Adipocyte (in vitro differentiated cells): ENCODE measurements at regions not wholly inside any gene's neighbourhood (a gene's known extent, or its start where the extent isn't known, plus 50 kb on each side); places are given as distances from the start of the nearest gene placed in this dataset.

Source experiments
- DNase-seq: peaks from one replicate; pipeline ENCODE4 v3.0.0-alpha.2; 2015; ENCODE audit warnings: low read depth
- H3K27me3 ChIP-seq: replicated peaks from 2 replicates; pipeline ENCODE4 v1.7.0; 2013; ENCODE audit warnings: mild to moderate bottlenecking, low read length, moderate library complexity; ENCODE audit not compliant: control insufficient read depth, insufficient read depth
- H3K36me3 ChIP-seq: 2 replicates; pipeline ENCODE4 v1.7.0; 2013; ENCODE audit warnings: low read length, mild to moderate bottlenecking, moderate library complexity; ENCODE audit not compliant: control insufficient read depth, insufficient read depth, severe bottlenecking
- H3K4me1 ChIP-seq: 2 replicates; pipeline ENCODE4 v1.7.0; 2013; ENCODE audit warnings: mild to moderate bottlenecking, low read length, moderate library complexity; ENCODE audit not compliant: control insufficient read depth, insufficient read depth
- H3K4me3 ChIP-seq: 2 replicates; pipeline ENCODE4 v1.7.0; 2013; ENCODE audit warnings: mild to moderate bottlenecking, low read length, moderate library complexity
- H3K9ac ChIP-seq: 2 replicates; pipeline ENCODE4 v1.7.0; 2013; ENCODE audit warnings: mild to moderate bottlenecking, low read length, moderate library complexity
- H3K9me3 ChIP-seq: 2 replicates; pipeline ENCODE4 v1.7.0; 2013; ENCODE audit warnings: mild to moderate bottlenecking, low read length, moderate library complexity; ENCODE audit not compliant: control insufficient read depth

- peaks cover 33% of the 10 kb centered on the region for H3K4me1 ChIP-seq
- DNase-seq: no peak
- no peaks in the 10 kb centered on the region for H3K9me3 ChIP-seq
- no peaks in the 10 kb centered on the region for H3K36me3 ChIP-seq
- H3K9ac ChIP-seq: no peak overlapping the region
- H3K4me3 ChIP-seq: no peak overlapping the region
- H3K27me3 ChIP-seq: no peaks in the 10 kb centered on the region
Measured at GRCh38 chr3:64354956-64355355, 129.7 kb upstream of the PRICKLE2 start.

GRCh38 chr3:64354221-64354620, 129.0 kb upstream of the PRICKLE2 start:
- Histone ChIP-seq H3K9me3 (no peaks in the 10 kb centered on the region), H3K36me3 (no peaks in the 10 kb centered on the region), H3K9ac (no peak overlapping the region), H3K27me3 (no peaks in the 10 kb centered on the region), H3K4me1 (peaks cover 33% of the 10 kb centered on the region), H3K4me3 (no peak overlapping the region)
- no peak for DNase-seq

DNA sequence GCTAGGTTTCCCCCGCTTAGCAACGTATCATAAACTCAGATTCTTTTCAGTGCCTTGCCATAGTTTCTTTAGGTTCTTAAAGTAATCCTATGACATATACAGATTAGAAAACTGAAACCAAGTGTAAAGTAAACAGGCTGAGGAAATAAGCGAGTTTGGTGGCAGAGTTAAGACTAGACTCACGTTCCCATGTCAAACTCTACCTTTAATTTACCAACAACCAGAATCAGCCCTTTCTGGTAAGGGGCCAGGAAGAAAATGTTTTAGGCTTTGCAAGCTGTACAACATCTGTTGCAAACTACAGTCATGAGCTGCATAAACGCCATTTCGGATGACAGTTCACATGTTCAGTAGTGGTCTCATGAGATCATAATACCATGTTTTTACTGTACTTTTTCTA, 128.0 kb upstream of the PRICKLE2 start:
- no peak overlapping the region for H3K4me3 ChIP-seq
- no peaks in the 10 kb centered on the region for H3K27me3 ChIP-seq
- peaks cover 33% of the 10 kb centered on the region for H3K4me1 ChIP-seq
- H3K36me3 ChIP-seq: no peaks in the 10 kb centered on the region
- no peak overlapping the region for H3K9ac ChIP-seq
- H3K9me3 ChIP-seq: no peaks in the 10 kb centered on the region
- DNase-seq: peak; percentile 44

- H3K36me3 ChIP-seq: no peaks in the 10 kb centered on the region
- no peaks in the 10 kb centered on the region for H3K9me3 ChIP-seq
- no peaks in the 10 kb centered on the region for H3K27me3 ChIP-seq
- H3K4me3 ChIP-seq: no peak overlapping the region
- DNase-seq: no peak
- peaks cover 33% of the 10 kb centered on the region for H3K4me1 ChIP-seq
- no peak overlapping the region for H3K9ac ChIP-seq
Measured at GRCh38 chr3:64352639-64352992, 127.3 kb upstream of the PRICKLE2 start.

DNA sequence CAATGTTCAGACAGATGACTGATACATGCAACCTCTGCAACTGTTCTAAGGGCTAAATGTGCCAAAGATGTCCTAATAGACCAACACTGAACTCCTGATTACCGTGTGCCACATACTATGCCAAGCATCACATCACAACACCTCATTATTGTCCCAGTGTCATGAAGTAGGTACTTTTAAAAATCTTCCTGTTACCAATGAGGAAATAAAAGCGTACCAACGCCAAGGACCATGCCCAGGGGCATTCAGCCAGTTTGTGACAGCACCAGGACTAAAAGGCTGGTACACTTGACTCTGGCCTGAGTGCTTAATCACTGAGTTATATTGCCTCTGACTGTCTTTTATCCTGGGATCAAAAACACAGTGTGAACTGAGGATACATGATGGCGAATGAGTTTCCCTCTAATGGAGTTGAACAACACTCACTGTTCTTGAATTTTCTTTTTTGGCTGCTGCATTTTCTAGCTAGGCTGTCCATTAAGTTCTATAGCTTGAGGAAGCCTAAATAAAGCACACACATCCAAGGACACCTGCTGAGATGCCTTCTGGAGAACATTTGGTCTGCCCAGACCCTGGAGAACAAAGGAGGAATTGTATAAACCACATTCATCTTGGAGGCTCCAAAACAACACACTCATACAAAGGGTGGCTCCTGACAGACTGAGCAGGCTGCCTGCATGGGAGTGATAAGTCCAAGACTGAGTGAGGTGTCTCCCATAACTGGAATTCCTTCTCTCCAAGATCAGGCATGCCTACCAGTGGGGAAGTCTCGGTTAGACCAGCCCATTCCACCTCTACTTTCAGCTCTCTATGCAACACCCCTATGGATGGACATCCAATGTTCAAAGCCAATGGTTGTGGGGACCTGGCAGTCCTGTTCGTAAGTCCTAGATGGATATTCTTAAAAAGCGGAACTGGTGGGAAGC, 126.7 kb upstream of the PRICKLE2 start:
- Histone ChIP-seq H3K4me3 (no peak overlapping the region), H3K9me3 (no peaks in the 10 kb centered on the region), H3K9ac (no peak overlapping the region), H3K27me3 (no peaks in the 10 kb centered on the region), H3K36me3 (no peaks in the 10 kb centered on the region), H3K4me1 (peaks cover 33% of the 10 kb centered on the region)
- no peak for DNase-seq

DNA sequence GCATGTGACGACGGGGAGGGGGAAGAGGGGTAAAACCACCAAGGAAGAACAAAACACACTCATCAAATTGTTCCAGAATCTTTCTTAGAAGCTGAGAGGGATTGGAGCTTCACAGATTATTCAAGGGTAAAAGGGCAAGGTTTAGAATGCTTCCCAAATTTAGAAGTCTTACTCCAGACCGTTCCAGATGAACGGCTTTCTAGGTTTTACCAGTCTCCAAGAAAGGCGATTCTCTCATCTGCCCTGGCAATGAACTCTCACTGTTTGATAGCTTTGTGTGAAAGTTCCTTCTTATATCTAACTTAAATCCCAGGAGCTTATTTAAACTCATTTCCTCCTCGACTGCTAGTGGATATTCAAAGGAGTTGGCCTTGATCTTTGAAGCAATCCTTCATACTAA, 124.3 kb upstream of the PRICKLE2 start:
- no peak overlapping the region for H3K4me3 ChIP-seq
- no peaks in the 10 kb centered on the region for H3K9me3 ChIP-seq
- H3K27me3 ChIP-seq: no peaks in the 10 kb centered on the region
- H3K4me1 ChIP-seq: peaks cover 37% of the 10 kb centered on the region
- H3K36me3 ChIP-seq: no peaks in the 10 kb centered on the region
- DNase-seq: no peak
- no peak overlapping the region for H3K9ac ChIP-seq

GRCh38 chr3:64345371-64345770, 120.1 kb upstream of the PRICKLE2 start:
- Histone ChIP-seq H3K9ac (no peak overlapping the region), H3K27me3 (no peaks in the 10 kb centered on the region), H3K9me3 (no peaks in the 10 kb centered on the region), H3K4me1 (peaks cover 57% of the 10 kb centered on the region), H3K4me3 (no peak overlapping the region), H3K36me3 (no peaks in the 10 kb centered on the region)
- DNase-seq: peak; percentile 91

- no peak overlapping the region for H3K4me3 ChIP-seq
- H3K4me1 ChIP-seq: peaks cover 59% of the 10 kb centered on the region
- H3K9ac ChIP-seq: no peak overlapping the region
- no peaks in the 10 kb centered on the region for H3K36me3 ChIP-seq
- peak; percentile 57 for DNase-seq
- no peaks in the 10 kb centered on the region for H3K9me3 ChIP-seq
- no peaks in the 10 kb centered on the region for H3K27me3 ChIP-seq
Measured at GRCh38 chr3:64344721-64345207, 119.5 kb upstream of the PRICKLE2 start.

DNA sequence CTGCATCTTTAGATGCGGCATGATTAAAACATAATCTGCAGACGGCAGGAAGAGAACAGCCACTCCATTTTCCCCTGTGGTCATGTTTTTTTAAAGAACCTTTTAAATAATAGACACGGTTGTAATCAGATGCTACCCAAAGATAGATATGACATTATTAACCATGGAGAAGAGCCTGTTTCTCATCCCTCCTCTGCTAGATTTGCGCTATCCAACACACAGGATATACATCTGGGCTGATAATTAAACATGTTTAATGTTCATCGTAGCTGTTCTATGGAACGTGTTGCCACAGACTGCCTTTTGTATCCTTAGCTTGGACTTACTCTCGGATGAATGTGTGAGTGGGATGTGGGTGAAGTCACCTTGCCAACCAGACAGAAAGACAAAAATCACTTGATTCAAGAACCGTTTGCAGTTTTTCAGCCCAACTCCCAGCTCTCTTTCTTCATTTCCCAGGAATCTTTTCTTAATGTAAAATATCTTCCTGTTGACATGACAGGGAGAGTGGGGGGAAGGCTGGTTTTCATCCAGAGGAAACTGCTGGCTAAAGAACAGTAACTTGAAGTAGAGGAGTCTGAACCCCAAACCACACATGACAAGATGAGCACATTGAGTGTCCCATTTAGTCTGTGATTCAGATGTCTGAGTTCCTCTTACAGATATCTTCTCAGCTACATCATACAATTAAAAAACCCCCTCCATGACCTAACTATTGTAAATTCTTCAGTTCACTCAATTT, 118.6 kb upstream of the PRICKLE2 start:
- H3K27me3 ChIP-seq: no peaks in the 10 kb centered on the region
- peak; percentile 57 for DNase-seq
- no peaks in the 10 kb centered on the region for H3K36me3 ChIP-seq
- H3K4me1 ChIP-seq: peaks cover 59% of the 10 kb centered on the region
- peak overlapping the region; percentile 14 for H3K9ac ChIP-seq
- H3K4me3 ChIP-seq: no peak overlapping the region
- no peaks in the 10 kb centered on the region for H3K9me3 ChIP-seq

DNA sequence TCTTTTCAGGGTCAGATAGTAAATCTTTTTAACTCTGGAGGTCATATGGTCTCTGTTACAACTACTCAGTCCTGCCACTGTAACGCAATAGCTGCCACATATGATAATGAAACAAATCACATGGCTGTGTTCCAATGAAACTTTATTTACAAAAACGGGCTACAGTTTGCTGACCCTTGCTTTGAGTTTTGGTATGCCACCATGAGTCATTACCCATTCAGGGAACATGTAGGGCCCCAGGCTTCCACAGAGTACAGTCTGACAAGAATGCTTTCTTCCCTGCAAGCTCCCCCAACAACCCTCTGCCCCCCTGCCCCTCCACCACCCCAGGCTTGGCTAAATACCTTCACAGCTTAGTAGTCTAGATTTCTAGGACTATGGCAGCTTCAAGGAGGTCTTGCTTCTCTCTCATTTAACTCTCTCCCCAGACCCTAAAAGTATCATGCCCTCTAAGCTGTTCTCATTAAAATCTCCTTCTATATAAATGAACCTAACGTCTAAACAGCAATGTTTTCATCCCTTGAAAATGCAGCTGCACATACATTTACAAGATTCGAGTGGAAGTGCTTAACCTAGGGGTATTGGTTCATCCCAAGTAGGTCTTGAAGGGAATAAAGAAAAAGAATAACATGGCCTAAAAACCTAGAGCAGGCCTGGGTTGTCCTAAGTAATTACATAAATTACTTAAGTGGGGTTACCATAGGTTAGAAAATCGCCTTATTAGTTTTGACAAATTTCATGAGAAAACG, 117.8 kb upstream of the PRICKLE2 start:
- Histone ChIP-seq H3K9me3 (no peaks in the 10 kb centered on the region), H3K36me3 (no peaks in the 10 kb centered on the region), H3K4me3 (peak overlapping the region; percentile 19), H3K4me1 (peaks cover 59% of the 10 kb centered on the region), H3K27me3 (no peaks in the 10 kb centered on the region), H3K9ac (no peak overlapping the region)
- peak; percentile 95 for DNase-seq

- DNase-seq: peak; percentile 45
- Histone ChIP-seq H3K4me3 (peak overlapping the region; percentile 71), H3K9ac (peak overlapping the region; percentile 69), H3K27me3 (no peaks in the 10 kb centered on the region), H3K4me1 (peaks cover 59% of the 10 kb centered on the region), H3K9me3 (no peaks in the 10 kb centered on the region), H3K36me3 (no peaks in the 10 kb centered on the region)
Measured at GRCh38 chr3:64341296-64341695, 116.0 kb upstream of the PRICKLE2 start.
